ENCODE measurements at regions not wholly inside any gene's neighbourhood (a gene's known extent, or its start where the extent isn't known, plus 50 kb on each side); places are given as distances from the start of the nearest gene placed in this dataset. TPM values are rescaled to one million over a fixed set of nuclear protein-coding genes. Genes with fewer than 3 reads are reported as not detected.

DNA sequence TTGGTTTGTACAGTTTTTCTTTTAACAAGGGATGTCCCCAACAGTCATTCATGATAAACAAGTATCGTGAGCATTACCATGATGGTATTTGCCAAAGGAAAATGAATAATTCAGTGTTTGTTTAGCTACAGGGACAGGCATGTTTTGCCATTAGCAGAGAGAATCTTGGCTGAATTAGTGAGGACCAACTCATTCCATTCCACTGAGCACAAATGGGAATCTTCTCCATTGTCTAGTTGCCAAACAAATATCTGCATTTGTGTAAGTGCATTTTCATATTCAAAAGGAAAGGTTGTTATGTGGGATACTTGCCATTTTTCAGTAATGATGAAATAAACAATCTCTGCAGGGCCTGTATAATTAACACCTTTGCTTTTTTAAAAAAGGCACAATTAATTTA is 1762.6 kb downstream of the RPA4 start:
- no peaks in the 10 kb centered on the region for H3K27me3 ChIP-seq
- H3K4me1 ChIP-seq, result no peaks in the 10 kb centered on the region
- WGBS, 2 donors, result 74 to 79% methylated on average over 1 of the region's 1 CpG
- no peak for TF ChIP-seq POLR2A (IDR thresholded peaks at IDR 0.05)
- TF ChIP-seq, protein P1, sequence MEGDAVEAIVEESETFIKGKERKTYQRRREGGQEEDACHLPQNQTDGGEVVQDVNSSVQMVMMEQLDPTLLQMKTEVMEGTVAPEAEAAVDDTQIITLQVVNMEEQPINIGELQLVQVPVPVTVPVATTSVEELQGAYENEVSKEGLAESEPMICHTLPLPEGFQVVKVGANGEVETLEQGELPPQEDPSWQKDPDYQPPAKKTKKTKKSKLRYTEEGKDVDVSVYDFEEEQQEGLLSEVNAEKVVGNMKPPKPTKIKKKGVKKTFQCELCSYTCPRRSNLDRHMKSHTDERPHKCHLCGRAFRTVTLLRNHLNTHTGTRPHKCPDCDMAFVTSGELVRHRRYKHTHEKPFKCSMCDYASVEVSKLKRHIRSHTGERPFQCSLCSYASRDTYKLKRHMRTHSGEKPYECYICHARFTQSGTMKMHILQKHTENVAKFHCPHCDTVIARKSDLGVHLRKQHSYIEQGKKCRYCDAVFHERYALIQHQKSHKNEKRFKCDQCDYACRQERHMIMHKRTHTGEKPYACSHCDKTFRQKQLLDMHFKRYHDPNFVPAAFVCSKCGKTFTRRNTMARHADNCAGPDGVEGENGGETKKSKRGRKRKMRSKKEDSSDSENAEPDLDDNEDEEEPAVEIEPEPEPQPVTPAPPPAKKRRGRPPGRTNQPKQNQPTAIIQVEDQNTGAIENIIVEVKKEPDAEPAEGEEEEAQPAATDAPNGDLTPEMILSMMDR (IDR thresholded peaks at IDR 0.05), result no peak
- intact Hi-C loops (cut with DNase I), result no loop called here
- H3K9me3 ChIP-seq, result no peaks in the 10 kb centered on the region
- H3K4me3 ChIP-seq (replicated peaks in 1 of 3), result no peak overlapping the region
- DNase-seq, result no peak
- H3K36me3 ChIP-seq, result no peaks in the 10 kb centered on the region
- no peak overlapping the region for H3K27ac ChIP-seq

DNA sequence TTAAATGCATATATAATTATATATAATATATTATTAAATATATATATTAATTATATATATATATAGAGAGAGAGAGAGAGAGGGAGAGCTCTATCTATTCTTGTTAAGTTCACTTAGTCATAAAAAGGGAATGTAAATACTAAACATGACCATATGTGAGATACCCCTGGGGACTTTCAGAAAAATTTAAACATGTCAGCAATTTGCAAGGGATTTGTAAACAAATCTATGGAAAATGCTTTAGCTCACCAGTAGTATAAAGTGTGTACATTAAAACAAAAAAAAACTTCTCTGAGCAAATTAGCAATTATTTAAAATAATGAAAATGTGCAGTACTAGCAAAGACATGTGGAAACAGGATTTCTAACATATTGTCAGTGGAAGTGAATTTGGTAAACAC is 1755.5 kb downstream of the PCDH19 start:
- no peaks in the 10 kb centered on the region for H3K4me1 ChIP-seq
- intact Hi-C loops (cut with DNase I), result no loop called here
- no peak for TF ChIP-seq POLR2A (IDR thresholded peaks at IDR 0.05)
- TF ChIP-seq, protein P1 (IDR thresholded peaks at IDR 0.05), result no peak
- DNase-seq, result no peak
- no peaks in the 10 kb centered on the region for H3K27me3 ChIP-seq
- H3K4me3 ChIP-seq (replicated peaks in 1 of 3), result no peak overlapping the region
- no peaks in the 10 kb centered on the region for H3K9me3 ChIP-seq
- H3K27ac ChIP-seq, result no peak overlapping the region
- no peaks in the 10 kb centered on the region for H3K36me3 ChIP-seq

Small RNA genes lying in the stretch of these regions (small RNA-seq; reads per million reads assigned to genes)
- gene AL357312.1, result not detected
